Neuronal stem cell (in vitro differentiated cells): ENCODE measurements at regions not wholly inside any gene's neighbourhood (a gene's known extent, or its start where the extent isn't known, plus 50 kb on each side); places are given as distances from the start of the nearest gene placed in this dataset.

Experiments
- DNase-seq: peaks from one replicate; pipeline ENCODE4 v3.0.0-alpha.2; 2013; ENCODE audit warnings: low spot score
- H2AFZ ChIP-seq: one replicate; pipeline ENCODE4 v1.6.1; 2013; ENCODE audit warnings: mild to moderate bottlenecking, low read length, inconsistent platforms
- H2AK5ac ChIP-seq: 2 replicates; pipeline ENCODE4 v1.6.1; 2013; ENCODE audit warnings: low read depth, mild to moderate bottlenecking, inconsistent platforms, low read length, moderate library complexity, mixed read lengths
- H2BK120ac ChIP-seq: 2 replicates; pipeline ENCODE4 v1.6.1; 2013; ENCODE audit warnings: low read depth, mild to moderate bottlenecking, inconsistent platforms, low read length, moderate library complexity, mixed read lengths
- H2BK12ac ChIP-seq: one replicate; pipeline ENCODE4 v1.6.1; 2013; ENCODE audit warnings: low read length, inconsistent platforms
- H2BK15ac ChIP-seq: 2 replicates; pipeline ENCODE4 v1.6.1; 2013; ENCODE audit warnings: mild to moderate bottlenecking, low read length, inconsistent platforms, mixed read lengths
- H2BK5ac ChIP-seq: one replicate; pipeline ENCODE4 v1.6.1; 2013; ENCODE audit warnings: inconsistent platforms, mild to moderate bottlenecking, low read length, moderate library complexity
- H3K14ac ChIP-seq: one replicate; pipeline ENCODE4 v1.6.1; 2013; ENCODE audit warnings: low read length, inconsistent platforms
- H3K18ac ChIP-seq: 2 replicates; pipeline ENCODE4 v1.6.1; 2013; ENCODE audit warnings: low read length, inconsistent platforms
- H3K23ac ChIP-seq: 2 replicates; pipeline ENCODE4 v1.6.1; 2013; ENCODE audit warnings: low read depth, mild to moderate bottlenecking, mixed read lengths, low read length, inconsistent platforms; ENCODE audit not compliant: poor library complexity
- H3K27ac ChIP-seq: replicated peaks from 3 replicates; pipeline ENCODE4 v1.5.1; 2013; ENCODE audit warnings: low read length, inconsistent platforms
- H3K27me3 ChIP-seq, 3 experiments: 2 replicates each; pipeline ENCODE4 v1.6.1; 2013; ENCODE audit warnings: low read length in 3 of 3, mild to moderate bottlenecking in 2 of 3, inconsistent platforms in 1 of 3, low read depth in 1 of 3, mixed read lengths in 1 of 3, moderate library complexity in 1 of 3; ENCODE audit not compliant: control insufficient read depth in 3 of 3, insufficient read depth in 3 of 3
- H3K36me3 ChIP-seq, 2 donors: replicated peaks in 1 of 2; 2 replicates each; pipeline ENCODE4 v1.6.1; 2013; ENCODE audit warnings: low read length in 2 of 2; ENCODE audit not compliant: control insufficient read depth in 2 of 2, insufficient read depth in 2 of 2
- H3K4ac ChIP-seq: 2 replicates; pipeline ENCODE4 v1.6.1; 2013; ENCODE audit warnings: inconsistent platforms, mild to moderate bottlenecking, low read length, moderate library complexity
- H3K4me1 ChIP-seq, 2 donors: 1 replicate in 1 of 2; 2 replicates in 1 of 2; pipeline ENCODE4 v1.6.1; 2013; ENCODE audit warnings: low read length in 2 of 2, low read depth in 1 of 2; ENCODE audit not compliant: control insufficient read depth in 2 of 2, insufficient read depth in 1 of 2
- H3K4me2 ChIP-seq: one replicate; pipeline ENCODE4 v1.6.1; 2013; ENCODE audit warnings: mild to moderate bottlenecking, low read length, inconsistent platforms; ENCODE audit not compliant: insufficient read depth, poor library complexity, severe bottlenecking
- H3K4me3 ChIP-seq, 2 donors: 2 replicates each; pipeline ENCODE4 v1.5.1; 2013; ENCODE audit warnings: low read length in 2 of 2, mild to moderate bottlenecking in 2 of 2, inconsistent platforms in 1 of 2, moderate library complexity in 1 of 2
- H3K79me1 ChIP-seq: one replicate; pipeline ENCODE4 v1.6.1; 2013; ENCODE audit warnings: low read depth, mild to moderate bottlenecking, inconsistent platforms, low read length, moderate library complexity
- H3K9ac ChIP-seq: one replicate; pipeline ENCODE4 v1.6.1; 2013; ENCODE audit warnings: mild to moderate bottlenecking, low read depth, low read length, inconsistent platforms; ENCODE audit not compliant: poor library complexity
- H3K9me3 ChIP-seq, 2 donors: replicated peaks in 1 of 2; 2 replicates each; pipeline versions ENCODE3 to v1.6.1; 2013; ENCODE audit warnings: low read length in 2 of 2, mild to moderate bottlenecking in 2 of 2, inconsistent platforms in 1 of 2, low read depth in 1 of 2, mixed read lengths in 1 of 2, moderate library complexity in 1 of 2; ENCODE audit not compliant: control insufficient read depth in 2 of 2, insufficient read depth in 1 of 2
- H4K8ac ChIP-seq: one replicate; pipeline ENCODE4 v1.6.1; 2013; ENCODE audit warnings: low read depth, mild to moderate bottlenecking, inconsistent platforms, low read length, moderate library complexity
- H4K91ac ChIP-seq: one replicate; pipeline ENCODE4 v1.6.1; 2013; ENCODE audit warnings: low read length, low read depth, mild to moderate bottlenecking, inconsistent platforms; ENCODE audit not compliant: poor library complexity
- WGBS, 2 donors: extraction: QIAGEN DNeasy Blood & Tissue Kit; methylation state at CpG; one replicate each; pipeline ENCODE4 v1.1.7; 2013; ENCODE audit warnings: missing lambda C conversion rate in 2 of 2, mixed read lengths in 1 of 2; ENCODE audit not compliant: insufficient read length in 2 of 2, insufficient replicate concordance in 1 of 2; ENCODE audit errors: extremely low coverage in 2 of 2; 5-methylcytosine and 5-hydroxymethylcytosine counted together

GRCh38 chr2:186009341-186009740, 270.7 kb downstream of the FSIP2 start:
- no peak overlapping the region for H3K14ac ChIP-seq
- no peak overlapping the region for H2BK5ac ChIP-seq
- H3K27ac ChIP-seq: no peak overlapping the region
- H3K18ac ChIP-seq: no peak overlapping the region
- no peak for DNase-seq
- no peak overlapping the region for H2BK12ac ChIP-seq
- no peak overlapping the region for H4K91ac ChIP-seq
- peaks cover 0 to 6% of the 10 kb centered on the region in 2 donors for H3K9me3 ChIP-seq
- no peak overlapping the region for H3K9ac ChIP-seq
- H2AK5ac ChIP-seq: no peak overlapping the region
- no peak overlapping the region for H2BK120ac ChIP-seq
- no peak overlapping the region for H2BK15ac ChIP-seq
- no peak overlapping the region for H3K4me2 ChIP-seq
- H3K4me1 ChIP-seq: peaks cover 0 to 3% of the 10 kb centered on the region in 2 donors
- no peak overlapping the region for H3K23ac ChIP-seq
- H3K4me3 ChIP-seq: no peak overlapping the region
- no peak overlapping the region for H4K8ac ChIP-seq
- H3K79me1 ChIP-seq: no peaks in the 10 kb centered on the region
- H3K27me3 ChIP-seq: no peaks in the 10 kb centered on the region
- no CpG with 5 or more reads among the region's 2 CpGs for WGBS, 2 donors
- H2AFZ ChIP-seq: no peak overlapping the region
- H3K36me3 ChIP-seq: no peaks in the 10 kb centered on the region
- H3K4ac ChIP-seq: no peak overlapping the region

DNA sequence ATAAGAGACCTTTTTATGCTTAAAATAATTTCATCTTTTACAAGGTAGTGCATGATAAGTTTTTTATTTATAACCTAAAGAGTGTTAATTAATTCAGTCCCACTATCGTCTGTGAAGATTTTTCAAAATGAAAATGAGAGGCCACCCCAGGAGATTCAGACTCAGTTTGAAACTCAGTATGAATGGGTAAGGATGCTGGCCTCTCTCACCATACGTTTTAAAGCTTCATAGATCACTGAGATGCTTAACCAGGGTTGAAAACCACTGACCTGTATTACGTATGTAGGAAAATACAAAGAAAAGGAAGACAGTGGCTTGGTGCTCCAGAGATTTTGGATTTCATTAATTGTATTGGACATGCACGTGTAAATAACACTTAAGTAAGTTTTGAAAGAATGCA, 278.7 kb downstream of the FSIP2 start:
- H3K4ac ChIP-seq: no peak overlapping the region

GRCh38 chr2:186024921-186025320, 286.3 kb downstream of the FSIP2 start:
- no peak overlapping the region for H2BK5ac ChIP-seq
- H3K4me1 ChIP-seq: no peaks in the 10 kb centered on the region
- no peaks in the 10 kb centered on the region for H3K9me3 ChIP-seq
- no peak overlapping the region for H2AK5ac ChIP-seq
- no peak overlapping the region for H3K4ac ChIP-seq
- H3K4me2 ChIP-seq: no peak overlapping the region
- H3K14ac ChIP-seq: no peak overlapping the region
- no peak overlapping the region for H3K18ac ChIP-seq
- H3K27me3 ChIP-seq: no peaks in the 10 kb centered on the region
- DNase-seq: no peak
- H3K9ac ChIP-seq: no peak overlapping the region
- H3K27ac ChIP-seq: no peak overlapping the region
- no peak overlapping the region for H3K23ac ChIP-seq
- no peak overlapping the region for H2BK120ac ChIP-seq
- no peak overlapping the region for H2BK12ac ChIP-seq
- H2BK15ac ChIP-seq: no peak overlapping the region
- H2AFZ ChIP-seq: no peak overlapping the region
- no peaks in the 10 kb centered on the region for H3K79me1 ChIP-seq
- no peaks in the 10 kb centered on the region for H3K36me3 ChIP-seq
- no peak overlapping the region for H4K91ac ChIP-seq
- H4K8ac ChIP-seq: no peak overlapping the region
- no peak overlapping the region for H3K4me3 ChIP-seq

More for the DNA sequence above, 278.7 kb downstream of the FSIP2 start:
- no peak overlapping the region for H2BK5ac ChIP-seq
- no peaks in the 10 kb centered on the region for H3K79me1 ChIP-seq
- no peak overlapping the region for H3K18ac ChIP-seq
- no peak overlapping the region for H2AK5ac ChIP-seq
- H4K91ac ChIP-seq: no peak overlapping the region
- H2BK15ac ChIP-seq: no peak overlapping the region
- H3K27ac ChIP-seq: no peak overlapping the region
- no peaks in the 10 kb centered on the region for H3K27me3 ChIP-seq
- H3K9ac ChIP-seq: no peak overlapping the region
- H3K4me3 ChIP-seq: no peak overlapping the region
- DNase-seq: no peak
- no peak overlapping the region for H3K14ac ChIP-seq
- no peak overlapping the region for H2BK12ac ChIP-seq
- no peaks in the 10 kb centered on the region for H3K36me3 ChIP-seq
- no peaks in the 10 kb centered on the region for H3K4me1 ChIP-seq
- H2AFZ ChIP-seq: no peak overlapping the region
- no peak overlapping the region for H4K8ac ChIP-seq
- no peak overlapping the region for H2BK120ac ChIP-seq
- no peak overlapping the region for H3K4me2 ChIP-seq
- H3K23ac ChIP-seq: no peak overlapping the region
- no peaks in the 10 kb centered on the region for H3K9me3 ChIP-seq
- WGBS, 2 donors: no CpG with 5 or more reads among the region's 4 CpGs

DNA sequence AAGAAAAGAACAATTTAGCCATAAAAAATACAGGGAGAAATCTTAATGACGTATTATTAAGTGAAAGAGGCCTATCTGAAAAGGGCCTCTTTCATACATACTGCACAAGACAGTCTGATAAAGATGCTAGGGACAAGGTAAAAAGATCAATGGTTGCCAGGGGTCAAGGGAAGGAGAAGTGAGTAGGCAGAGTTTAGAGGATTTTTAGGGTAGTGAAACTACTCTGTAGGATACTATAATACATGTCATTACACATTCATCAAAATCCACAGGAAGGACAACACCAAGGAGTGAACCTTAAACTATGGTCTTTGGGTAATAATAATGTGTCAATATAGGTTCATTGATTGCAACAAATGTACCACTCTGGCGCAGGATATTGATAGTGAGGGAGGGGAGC, 289.3 kb downstream of the FSIP2 start:
- no peaks in the 10 kb centered on the region for H3K4me1 ChIP-seq
- H3K27ac ChIP-seq: no peak overlapping the region
- H3K27me3 ChIP-seq: no peaks in the 10 kb centered on the region
- no peak overlapping the region for H2BK5ac ChIP-seq
- no peak overlapping the region for H3K14ac ChIP-seq
- no peak overlapping the region for H3K4ac ChIP-seq
- no peak overlapping the region for H2AFZ ChIP-seq
- H2BK120ac ChIP-seq: no peak overlapping the region
- H3K4me3 ChIP-seq: no peak overlapping the region
- no peak overlapping the region for H3K4me2 ChIP-seq
- no peaks in the 10 kb centered on the region for H3K36me3 ChIP-seq
- WGBS, 2 donors: no CpG with 5 or more reads among the region's 2 CpGs
- H4K91ac ChIP-seq: no peak overlapping the region
- no peak overlapping the region for H2AK5ac ChIP-seq
- no peak overlapping the region for H4K8ac ChIP-seq
- DNase-seq: no peak
- H3K23ac ChIP-seq: no peak overlapping the region
- H2BK15ac ChIP-seq: no peak overlapping the region
- no peaks in the 10 kb centered on the region for H3K79me1 ChIP-seq
- H2BK12ac ChIP-seq: no peak overlapping the region
- H3K9me3 ChIP-seq: no peaks in the 10 kb centered on the region
- no peak overlapping the region for H3K18ac ChIP-seq
- H3K9ac ChIP-seq: no peak overlapping the region
